ENCODE measurements at regions not wholly inside any gene's neighbourhood (a gene's known extent, or its start where the extent isn't known, plus 50 kb on each side); places are given as distances from the start of the nearest gene placed in this dataset.

- TF ChIP-seq POLR2A (IDR thresholded peaks at IDR 0.05) = no peak
- no peak for TF ChIP-seq CTCF (IDR thresholded peaks at IDR 0.05)
- no peak for TF ChIP-seq EP300 (IDR thresholded peaks at IDR 0.05)
Measured at GRCh38 chr1:199809311-199809710, 218.2 kb upstream of the NR5A2 start.

Data from upper lobe of left lung (tissue), 4 donors.